Breast epithelium (tissue), 4 donors: ENCODE measurements at regions not wholly inside any gene's neighbourhood (a gene's known extent, or its start where the extent isn't known, plus 50 kb on each side); places are given as distances from the start of the nearest gene placed in this dataset.

Experiments
- DNase-seq, 2 donors: peaks; one replicate each; pipeline ENCODE4 v3.0.0-alpha.2; 2019; ENCODE audit warnings: low spot score in 2 of 2
- H3K27ac ChIP-seq, 2 donors: fragments of 200-600 bp; sonication (generic) in 1 of 2; one replicate each; pipeline ENCODE4 v1.5.1; 2016 to 2019; ENCODE audit warnings: mild to moderate bottlenecking in 1 of 2
- H3K27me3 ChIP-seq, 2 donors: fragments of 200-600 bp; sonication (generic) in 1 of 2; one replicate each; pipeline versions ENCODE4 v1.5.1 to v1.6.0; 2017 to 2019; ENCODE audit warnings: control low read depth in 1 of 2, mild to moderate bottlenecking in 1 of 2
- H3K36me3 ChIP-seq: fragments of 200-600 bp; one replicate; pipeline ENCODE4 v1.5.1; 2019
- H3K4me1 ChIP-seq, 2 donors: fragments of 200-600 bp; sonication (generic); one replicate each; pipeline ENCODE4 v1.5.1; 2016 to 2019; ENCODE audit warnings: control low read depth in 1 of 2
- H3K4me3 ChIP-seq, 3 donors: fragments of 200-600 bp; sonication (generic); 1 replicate in 2 of 3; 2 replicates in 1 of 3; pipeline ENCODE4 v1.5.1; 2016 to 2019; ENCODE audit warnings: mild to moderate bottlenecking in 3 of 3, moderate library complexity in 2 of 3
- H3K9me3 ChIP-seq, 2 donors: fragments of 200-600 bp; sonication (generic) in 1 of 2; one replicate each; pipeline ENCODE4 v1.5.1; 2016 to 2019; ENCODE audit warnings: control low read depth in 1 of 2
- CTCF ChIP-seq, 3 donors: fragments of 450-650 bp; IDR thresholded peaks; one replicate each; pipeline ENCODE4 v1.5.1; 2016 to 2017; ENCODE audit warnings: antibody characterized with exemption in 3 of 3, mild to moderate bottlenecking in 3 of 3, moderate library complexity in 3 of 3
- POLR2A ChIP-seq: fragments of 450-650 bp; IDR thresholded peaks from one replicate; pipeline ENCODE4 v1.6.1; 2016; ENCODE audit warnings: antibody characterized with exemption, mild to moderate bottlenecking, moderate library complexity
- POLR2AphosphoS5 ChIP-seq, 3 donors: sonication (generic); formaldehyde crosslinking; IDR thresholded peaks; one replicate each; pipeline ENCODE4 v1.6.1; 2017; ENCODE audit warnings: antibody characterized with exemption in 3 of 3
- intact Hi-C: fragments of 100-400 bp; cut with DNase I; formaldehyde crosslinking; loops from one replicate; pipeline ENCODE4 v1.15.1; 2023; ENCODE audit warnings: low total_unique reads

- peaks cover 3 to 16% of the 10 kb centered on the region in 2 donors for H3K9me3 ChIP-seq
- no peaks in the 10 kb centered on the region for H3K27me3 ChIP-seq
- H3K4me1 ChIP-seq, result no peaks in the 10 kb centered on the region
- no peaks in the 10 kb centered on the region for H3K36me3 ChIP-seq
- intact Hi-C loops, result no loop called here
- no peak overlapping the region for H3K4me3 ChIP-seq
- no peak overlapping the region for H3K27ac ChIP-seq
- DNase-seq, result no peak
- TF ChIP-seq CTCF (IDR thresholded peaks at IDR 0.05), result no peak
- no peak for TF ChIP-seq POLR2AphosphoS5 (IDR thresholded peaks at IDR 0.05)
- no peak for TF ChIP-seq POLR2A
Measured at GRCh38 chr7:136513744-136514143, 354.7 kb upstream of the CHRM2 start.

- Histone ChIP-seq H3K9me3 (peaks cover 3 to 16% of the 10 kb centered on the region in 2 donors), H3K4me1 (no peaks in the 10 kb centered on the region), H3K4me3 (no peak overlapping the region), H3K27ac (no peak overlapping the region), H3K27me3 (no peaks in the 10 kb centered on the region), H3K36me3 (no peaks in the 10 kb centered on the region)
- DNase-seq, result no peak
- no peak for TF ChIP-seq CTCF (IDR thresholded peaks at IDR 0.05)
- no peak for TF ChIP-seq POLR2A
- no peak for TF ChIP-seq POLR2AphosphoS5 (IDR thresholded peaks at IDR 0.05)
- intact Hi-C loops, result no loop called here
Measured at GRCh38 chr7:136509466-136509865, 359.0 kb upstream of the CHRM2 start.

- H3K27me3 ChIP-seq, result no peaks in the 10 kb centered on the region
- intact Hi-C loops, result no loop called here
- no peak for DNase-seq
- H3K4me3 ChIP-seq, result no peak overlapping the region
- peaks cover 7% of the 10 kb centered on the region for H3K36me3 ChIP-seq
- H3K27ac ChIP-seq, result no peak overlapping the region
- H3K4me1 ChIP-seq, result no peaks in the 10 kb centered on the region
- TF ChIP-seq POLR2AphosphoS5 (IDR thresholded peaks at IDR 0.05), result no peak
- TF ChIP-seq CTCF (IDR thresholded peaks at IDR 0.05), result no peak
- no peak for TF ChIP-seq POLR2A
- no peaks in the 10 kb centered on the region for H3K9me3 ChIP-seq
Measured at GRCh38 chr7:136502162-136502561, 366.3 kb upstream of the CHRM2 start.

- intact Hi-C loops, result no loop called here
- no peaks in the 10 kb centered on the region for H3K4me1 ChIP-seq
- no peak overlapping the region for H3K4me3 ChIP-seq
- H3K27me3 ChIP-seq, result no peaks in the 10 kb centered on the region
- TF ChIP-seq POLR2A (no peak), POLR2AphosphoS5 (IDR thresholded peaks at IDR 0.05) (no peak), CTCF (IDR thresholded peaks at IDR 0.05) (no peak)
- no peaks in the 10 kb centered on the region for H3K9me3 ChIP-seq
- no peak overlapping the region for H3K27ac ChIP-seq
- no peak for DNase-seq
- H3K36me3 ChIP-seq, result peaks cover 7% of the 10 kb centered on the region
Measured at GRCh38 chr7:136501151-136501550, 367.3 kb upstream of the CHRM2 start.

GRCh38 chr7:136496551-136496950 is 371.9 kb upstream of the CHRM2 start:
- Histone ChIP-seq H3K36me3 (no peaks in the 10 kb centered on the region), H3K27me3 (no peaks in the 10 kb centered on the region), H3K4me1 (no peaks in the 10 kb centered on the region), H3K4me3 (no peak overlapping the region), H3K27ac (no peak overlapping the region), H3K9me3 (no peaks in the 10 kb centered on the region)
- TF ChIP-seq POLR2AphosphoS5 (IDR thresholded peaks at IDR 0.05) (no peak), CTCF (IDR thresholded peaks at IDR 0.05) (no peak), POLR2A (no peak)
- intact Hi-C loops, result no loop called here
- DNase-seq, result no peak
